ENCODE measurements at regions not wholly inside any gene's neighbourhood (a gene's known extent, or its start where the extent isn't known, plus 50 kb on each side); places are given as distances from the start of the nearest gene placed in this dataset.

- no peaks in the 10 kb centered on the region for H3K9me3 ChIP-seq
- intact Hi-C loops (cut with DNase I), result no loop called here
- no peak for ATAC-seq
- H3K4me1 ChIP-seq, result peaks cover 28% of the 10 kb centered on the region
- H3K36me3 ChIP-seq, result no peaks in the 10 kb centered on the region
- H3K4me3 ChIP-seq, result no peak overlapping the region
- TF ChIP-seq, protein P1, sequence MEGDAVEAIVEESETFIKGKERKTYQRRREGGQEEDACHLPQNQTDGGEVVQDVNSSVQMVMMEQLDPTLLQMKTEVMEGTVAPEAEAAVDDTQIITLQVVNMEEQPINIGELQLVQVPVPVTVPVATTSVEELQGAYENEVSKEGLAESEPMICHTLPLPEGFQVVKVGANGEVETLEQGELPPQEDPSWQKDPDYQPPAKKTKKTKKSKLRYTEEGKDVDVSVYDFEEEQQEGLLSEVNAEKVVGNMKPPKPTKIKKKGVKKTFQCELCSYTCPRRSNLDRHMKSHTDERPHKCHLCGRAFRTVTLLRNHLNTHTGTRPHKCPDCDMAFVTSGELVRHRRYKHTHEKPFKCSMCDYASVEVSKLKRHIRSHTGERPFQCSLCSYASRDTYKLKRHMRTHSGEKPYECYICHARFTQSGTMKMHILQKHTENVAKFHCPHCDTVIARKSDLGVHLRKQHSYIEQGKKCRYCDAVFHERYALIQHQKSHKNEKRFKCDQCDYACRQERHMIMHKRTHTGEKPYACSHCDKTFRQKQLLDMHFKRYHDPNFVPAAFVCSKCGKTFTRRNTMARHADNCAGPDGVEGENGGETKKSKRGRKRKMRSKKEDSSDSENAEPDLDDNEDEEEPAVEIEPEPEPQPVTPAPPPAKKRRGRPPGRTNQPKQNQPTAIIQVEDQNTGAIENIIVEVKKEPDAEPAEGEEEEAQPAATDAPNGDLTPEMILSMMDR (IDR thresholded peaks at IDR 0.05), result no peak
- H3K27ac ChIP-seq, result no peak overlapping the region
- no peak for DNase-seq
- no peaks in the 10 kb centered on the region for H3K27me3 ChIP-seq (ENCODE audit: low read depth)
These were observed 251.5 kb downstream of the SOX4 start for GRCh38 chr6:21845018-21845417.

- Histone ChIP-seq H3K9me3 (no peaks in the 10 kb centered on the region), H3K36me3 (no peaks in the 10 kb centered on the region), H3K4me3 (no peak overlapping the region), H3K27me3 (ENCODE audit: low read depth) (no peaks in the 10 kb centered on the region), H3K4me1 (peaks cover 28% of the 10 kb centered on the region), H3K27ac (no peak overlapping the region)
- no peak for ATAC-seq
- intact Hi-C loops (cut with DNase I), result no loop called here
- no peak for DNase-seq
- TF ChIP-seq, protein P1 (IDR thresholded peaks at IDR 0.05), result no peak
These were observed 252.0 kb downstream of the SOX4 start for GRCh38 chr6:21845439-21846140.

GRCh38 chr6:21846541-21847451 is 253.2 kb downstream of the SOX4 start:
- no peak for DNase-seq
- peaks cover 28% of the 10 kb centered on the region for H3K4me1 ChIP-seq
- no peak overlapping the region for H3K4me3 ChIP-seq
- H3K27ac ChIP-seq, result no peak overlapping the region
- no peaks in the 10 kb centered on the region for H3K36me3 ChIP-seq
- TF ChIP-seq, protein P1 (IDR thresholded peaks at IDR 0.05), result no peak
- intact Hi-C loops (cut with DNase I), result no loop called here
- H3K9me3 ChIP-seq, result no peaks in the 10 kb centered on the region
- H3K27me3 ChIP-seq (ENCODE audit: low read depth), result no peaks in the 10 kb centered on the region
- peak; percentile 39 to 43 for ATAC-seq

GRCh38 chr6:21847711-21848480 is 254.3 kb downstream of the SOX4 start:
- H3K36me3 ChIP-seq, result no peaks in the 10 kb centered on the region
- H3K4me3 ChIP-seq, result no peak overlapping the region
- no peak overlapping the region for H3K27ac ChIP-seq
- H3K27me3 ChIP-seq (ENCODE audit: low read depth), result no peaks in the 10 kb centered on the region
- ATAC-seq (no peak), DNase-seq (no peak)
- no peaks in the 10 kb centered on the region for H3K9me3 ChIP-seq
- H3K4me1 ChIP-seq, result peaks cover 28% of the 10 kb centered on the region
- TF ChIP-seq, protein P1 (IDR thresholded peaks at IDR 0.05), result no peak
- intact Hi-C loops (cut with DNase I), result no loop called here

GRCh38 chr6:21850691-21851090 is 257.1 kb downstream of the SOX4 start:
- intact Hi-C loops (cut with DNase I), result no loop called here
- no peak overlapping the region for H3K27ac ChIP-seq
- H3K9me3 ChIP-seq, result no peaks in the 10 kb centered on the region
- TF ChIP-seq, protein P1 (IDR thresholded peaks at IDR 0.05), result no peak
- ATAC-seq, result no peak
- H3K27me3 ChIP-seq (ENCODE audit: low read depth), result no peaks in the 10 kb centered on the region
- no peak for DNase-seq
- peaks cover 18% of the 10 kb centered on the region for H3K4me1 ChIP-seq
- H3K4me3 ChIP-seq, result no peak overlapping the region
- H3K36me3 ChIP-seq, result no peaks in the 10 kb centered on the region

All from lower lobe of right lung (tissue), 2 donors.